AG08396 (cell line): ENCODE measurements at regions not wholly inside any gene's neighbourhood (a gene's known extent, or its start where the extent isn't known, plus 50 kb on each side); places are given as distances from the start of the nearest gene placed in this dataset.

Experiments
- DNase-seq: peaks from one replicate; pipeline ENCODE4 v3.0.0; 2012; ENCODE audit warnings: low spot score, mixed read lengths

DNA sequence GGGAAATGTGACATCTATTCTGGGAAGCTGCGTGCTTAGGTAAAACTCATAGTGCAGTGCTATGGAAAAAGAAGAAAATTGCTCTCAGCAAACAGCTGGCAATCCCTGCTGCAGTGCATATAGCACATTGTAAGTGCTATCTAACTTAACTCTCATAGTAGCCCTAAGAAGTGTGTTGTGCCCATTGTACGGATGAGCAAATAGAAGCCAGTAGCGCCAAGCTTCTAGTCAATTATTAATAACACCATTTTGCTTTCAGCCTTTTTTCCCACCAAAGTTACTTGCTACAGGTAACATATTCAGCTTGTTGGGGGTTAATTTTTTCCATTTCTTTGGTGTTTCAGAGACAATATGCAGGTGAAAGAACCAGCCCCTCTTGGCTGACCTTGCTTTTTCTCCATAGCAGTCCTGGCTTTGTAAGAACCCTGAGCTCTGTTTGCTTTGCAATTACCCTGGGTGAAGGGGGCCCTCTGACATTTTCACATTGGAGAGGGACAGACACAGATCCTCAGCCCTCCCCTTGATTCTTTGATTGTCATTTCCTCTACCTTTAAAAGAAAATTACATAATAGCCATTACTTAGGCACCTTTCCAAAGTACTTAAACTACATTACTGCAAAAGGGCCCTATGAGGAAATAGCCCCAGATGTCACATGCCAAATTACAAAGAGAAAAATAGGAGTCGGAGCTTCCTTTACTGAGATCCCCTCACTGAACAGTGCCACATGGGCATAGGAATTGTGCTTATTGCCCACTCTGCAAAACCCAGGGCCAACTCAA, 576.2 kb upstream of the TBX3 start:
- DNase-seq = no peak

DNA sequence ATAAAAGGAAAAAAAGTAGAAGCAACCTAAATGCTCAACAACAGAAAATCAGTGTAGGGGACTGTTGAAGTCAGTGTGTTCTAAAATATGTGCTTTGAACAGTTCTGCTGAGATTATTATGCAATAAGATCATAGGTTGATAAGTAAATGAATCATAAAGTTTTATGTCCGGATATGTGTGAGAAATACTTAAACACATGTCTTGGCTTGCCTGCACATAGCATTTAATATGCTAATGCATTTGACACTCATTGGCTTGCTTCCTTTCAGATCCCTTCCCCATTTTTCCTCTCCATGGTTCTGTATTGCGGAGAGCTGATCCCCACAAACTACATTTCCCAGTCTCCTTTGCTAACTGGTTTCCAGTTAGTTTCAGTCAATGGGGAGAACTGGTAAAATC, 573.8 kb upstream of the TBX3 start:
- DNase-seq = no peak

DNA sequence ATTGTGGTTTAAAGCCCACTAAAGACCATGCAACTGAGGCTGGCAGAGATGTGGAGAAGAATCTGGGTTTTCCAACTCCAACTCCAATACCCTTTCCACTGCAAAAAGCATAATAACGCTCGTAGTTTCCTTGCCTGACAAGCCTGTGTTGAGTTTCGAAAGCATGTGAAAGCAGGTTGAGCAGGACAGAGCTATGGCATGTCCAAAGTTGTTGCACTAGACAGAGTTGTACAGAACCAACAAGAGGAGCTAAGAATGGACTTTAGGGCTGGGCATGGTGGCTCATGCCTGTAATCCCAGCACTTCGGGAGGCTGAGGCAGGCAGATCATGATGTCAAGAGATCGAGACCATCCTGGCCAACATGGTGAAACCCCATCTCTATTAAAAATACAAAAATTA, 572.0 kb upstream of the TBX3 start:
- no peak for DNase-seq

DNA sequence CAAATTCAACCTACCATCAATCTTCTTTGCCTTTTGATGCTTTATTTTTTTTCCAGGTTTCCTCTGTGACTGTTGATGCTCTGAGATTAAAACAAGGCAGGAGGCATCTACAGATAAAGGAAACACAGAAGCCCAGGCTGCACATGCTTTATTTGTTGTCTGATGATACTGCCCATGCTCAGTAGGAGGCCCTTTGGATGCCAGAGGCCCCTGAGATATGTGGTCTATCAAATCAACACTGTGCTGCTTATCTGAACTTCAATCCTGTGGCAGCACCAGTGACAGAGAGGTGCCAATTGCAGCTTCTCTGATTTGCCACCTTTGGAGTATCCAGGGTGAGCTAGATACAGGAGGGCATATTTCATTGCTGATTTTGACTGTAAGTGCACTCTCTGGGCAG, 571.3 kb upstream of the TBX3 start:
- no peak for DNase-seq

DNA sequence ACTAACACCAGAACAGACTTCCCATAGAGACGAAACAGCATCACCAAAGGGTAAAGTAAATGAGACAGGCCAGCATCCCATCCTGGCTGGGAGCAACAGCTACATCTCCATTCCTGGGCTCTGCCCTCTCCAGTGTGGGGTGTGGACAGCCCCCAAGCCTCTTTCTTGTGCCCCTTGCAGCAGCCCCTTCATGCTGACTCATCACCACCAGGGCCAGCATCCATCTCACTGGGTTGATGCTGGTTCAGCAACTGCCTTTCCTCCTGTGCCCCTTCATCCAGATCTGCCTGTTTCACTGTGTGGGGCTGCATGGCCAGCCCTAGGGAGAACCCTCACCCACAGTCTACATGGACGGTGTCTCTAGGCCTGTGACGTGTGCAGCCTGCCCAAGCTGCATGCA, 569.1 kb upstream of the TBX3 start:
- no peak for DNase-seq

DNA sequence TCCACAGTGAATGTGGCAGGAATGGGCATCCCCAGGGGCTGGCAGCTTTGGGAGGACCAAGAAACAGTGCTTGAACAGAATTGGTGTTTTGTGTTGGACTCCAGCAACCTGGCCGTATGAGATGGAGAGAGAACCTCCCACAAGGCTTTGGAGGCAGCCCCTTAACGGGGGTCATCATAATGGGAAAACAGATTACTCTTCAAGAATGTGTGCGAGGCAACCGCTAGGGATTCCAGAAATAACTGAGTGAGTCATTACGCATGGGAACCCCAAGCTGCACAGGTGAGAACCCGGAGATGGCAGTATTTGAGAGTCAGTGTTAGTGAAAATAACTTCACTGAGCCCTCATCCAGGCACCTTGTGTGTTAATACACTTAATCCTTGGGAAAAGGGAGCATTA, 567.8 kb upstream of the TBX3 start:
- no peak for DNase-seq

DNA sequence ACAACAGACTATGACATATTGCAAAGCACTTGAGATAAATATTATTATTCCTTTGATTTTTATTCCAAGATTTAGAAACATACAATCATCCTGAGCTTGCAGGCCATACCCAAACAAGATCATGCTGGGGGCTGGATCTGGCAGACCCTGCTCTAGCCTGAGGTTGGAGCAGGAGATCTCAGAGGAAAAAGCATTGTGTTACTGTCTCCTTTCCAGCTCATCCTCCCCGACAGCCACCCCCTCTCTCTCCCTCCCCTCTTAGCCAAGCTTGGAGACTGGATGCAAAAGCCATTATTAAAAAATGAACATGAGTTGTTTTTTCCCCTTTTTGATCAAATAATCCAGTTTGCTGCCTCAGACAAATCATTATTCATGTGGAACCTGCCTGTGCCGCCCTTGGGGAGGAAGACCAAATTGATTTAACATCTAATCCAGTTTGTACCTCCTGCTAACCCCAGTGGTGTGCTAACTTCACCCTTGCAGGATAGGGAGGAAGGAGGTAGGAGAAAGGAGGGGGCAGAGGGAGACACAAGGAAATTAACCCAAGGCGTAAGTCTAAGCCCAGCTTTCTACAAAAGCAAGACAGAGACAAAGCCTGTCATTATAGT, 565.8 kb upstream of the TBX3 start:
- DNase-seq = no peak

DNA sequence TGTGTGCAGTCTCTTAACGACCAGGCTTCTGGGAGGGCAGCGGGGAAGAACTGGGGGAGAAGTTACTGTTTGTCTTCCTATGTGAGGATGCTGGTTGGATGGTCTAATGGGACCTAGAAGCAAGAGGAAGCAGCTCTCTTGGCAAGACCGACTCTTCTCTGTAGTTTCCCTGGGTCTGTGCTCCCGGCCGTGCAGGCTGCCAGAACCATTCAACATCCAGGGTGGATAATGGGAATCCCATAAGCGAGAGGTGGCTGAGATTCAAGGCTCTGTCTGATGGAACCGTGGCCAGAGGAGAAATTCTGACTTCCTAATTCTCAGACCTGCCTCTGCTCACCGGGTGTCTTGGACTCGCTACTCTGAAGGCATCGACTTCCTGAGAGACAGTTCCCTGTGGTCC, 561.0 kb upstream of the TBX3 start:
- DNase-seq = no peak

DNA sequence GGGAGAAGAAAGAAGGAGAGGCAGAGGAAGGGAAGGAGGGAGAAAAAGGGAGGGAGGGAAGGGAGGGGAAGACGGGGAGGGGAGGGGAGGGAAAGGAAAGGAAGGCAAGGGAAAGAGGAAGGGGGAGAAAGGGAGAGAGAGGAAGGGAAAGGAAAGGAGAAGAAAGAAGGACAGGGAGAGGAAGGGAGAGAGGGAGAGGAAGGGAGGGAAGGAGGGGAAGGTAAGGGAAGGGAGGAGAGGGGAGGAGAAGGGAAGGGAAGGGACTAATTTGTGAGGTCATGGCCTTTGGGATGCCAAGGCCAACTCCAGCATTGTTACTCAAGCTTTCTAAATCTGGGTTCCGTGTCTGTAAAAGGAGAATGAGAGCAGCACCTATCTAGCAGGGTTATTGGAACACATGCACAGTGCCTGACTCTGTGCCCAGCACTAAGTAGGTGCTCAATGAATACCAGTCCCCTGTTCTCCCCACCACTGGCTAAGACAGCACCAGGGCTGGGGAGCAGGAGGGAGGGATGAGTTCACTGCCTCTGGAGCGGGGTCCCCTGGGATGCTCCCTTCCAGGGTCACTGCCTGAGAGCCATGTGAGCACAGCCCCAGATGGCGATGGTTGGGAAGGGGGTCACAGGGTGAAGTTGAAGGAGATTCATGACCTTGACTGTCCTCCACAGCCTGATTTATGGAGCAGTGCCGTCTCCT, 560.1 kb upstream of the TBX3 start:
- no peak for DNase-seq

DNA sequence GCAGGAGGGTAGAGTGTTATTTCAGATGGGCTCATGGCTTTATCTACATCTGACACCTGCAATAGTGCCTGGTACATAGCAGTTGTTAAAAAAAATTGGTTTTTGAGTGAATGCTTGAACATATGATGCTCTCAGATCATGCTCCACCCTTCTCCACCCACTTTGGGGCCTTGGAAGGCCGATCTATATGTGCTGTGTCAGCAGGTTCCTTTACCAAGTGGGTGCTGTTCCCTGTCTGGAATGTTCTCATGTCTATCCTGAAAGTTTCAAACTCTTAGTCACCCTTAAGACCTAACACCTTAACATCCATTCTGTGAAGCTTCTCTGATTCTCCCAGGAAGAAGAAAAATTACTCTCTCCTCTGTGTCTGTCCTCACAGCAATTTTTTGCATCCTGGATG, 556.3 kb upstream of the TBX3 start:
- no peak for DNase-seq

DNA sequence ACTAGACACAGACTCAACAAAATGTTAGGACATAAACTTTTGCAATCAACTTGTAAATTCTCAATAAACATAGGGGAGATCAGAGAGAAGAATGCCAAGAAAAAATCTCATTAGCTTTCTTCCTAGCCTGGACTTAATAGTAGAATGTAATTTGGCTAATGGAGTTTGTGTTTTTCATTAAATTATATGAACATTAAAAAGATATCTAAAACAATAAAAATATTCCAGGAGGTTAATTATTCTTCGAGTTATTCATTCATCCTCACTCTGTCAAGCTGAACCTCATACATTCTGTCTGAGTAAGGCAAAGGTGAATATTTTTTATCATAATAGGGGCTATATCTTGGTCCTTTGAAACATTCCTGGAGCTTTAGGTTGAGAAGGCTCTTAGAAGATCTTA, 551.9 kb upstream of the TBX3 start:
- no peak for DNase-seq

DNA sequence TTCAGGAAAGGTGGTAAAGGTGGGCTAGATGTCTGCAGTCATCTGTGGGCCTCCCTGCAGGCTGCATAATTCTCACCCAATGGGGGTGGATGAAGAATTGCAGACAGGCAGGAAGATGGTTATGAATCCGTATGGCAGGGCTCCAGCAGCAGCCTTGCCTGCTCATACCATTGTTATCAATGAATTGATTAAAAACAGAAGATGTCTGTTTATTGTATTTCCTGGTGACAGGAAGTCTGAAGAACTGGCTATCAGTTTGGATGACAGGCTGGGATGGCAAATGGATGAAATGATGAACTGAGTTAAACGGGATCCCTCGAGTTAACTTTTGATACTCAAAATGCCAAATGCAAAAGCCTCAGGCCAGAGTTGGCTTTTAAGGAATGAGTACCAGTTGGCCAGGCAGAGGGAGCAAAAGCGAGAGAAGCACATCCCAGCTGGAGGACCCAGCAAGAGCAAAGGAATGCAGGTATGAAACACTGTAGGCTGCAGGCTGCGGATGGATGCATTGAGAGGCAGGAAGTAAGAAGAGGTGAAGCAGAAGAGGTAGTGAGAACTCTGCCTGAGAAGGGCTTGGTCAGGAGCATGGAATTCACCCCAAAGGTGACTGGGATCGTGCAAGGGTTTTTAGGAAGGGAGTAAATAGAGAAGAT, 550.0 kb upstream of the TBX3 start:
- no peak for DNase-seq

DNA sequence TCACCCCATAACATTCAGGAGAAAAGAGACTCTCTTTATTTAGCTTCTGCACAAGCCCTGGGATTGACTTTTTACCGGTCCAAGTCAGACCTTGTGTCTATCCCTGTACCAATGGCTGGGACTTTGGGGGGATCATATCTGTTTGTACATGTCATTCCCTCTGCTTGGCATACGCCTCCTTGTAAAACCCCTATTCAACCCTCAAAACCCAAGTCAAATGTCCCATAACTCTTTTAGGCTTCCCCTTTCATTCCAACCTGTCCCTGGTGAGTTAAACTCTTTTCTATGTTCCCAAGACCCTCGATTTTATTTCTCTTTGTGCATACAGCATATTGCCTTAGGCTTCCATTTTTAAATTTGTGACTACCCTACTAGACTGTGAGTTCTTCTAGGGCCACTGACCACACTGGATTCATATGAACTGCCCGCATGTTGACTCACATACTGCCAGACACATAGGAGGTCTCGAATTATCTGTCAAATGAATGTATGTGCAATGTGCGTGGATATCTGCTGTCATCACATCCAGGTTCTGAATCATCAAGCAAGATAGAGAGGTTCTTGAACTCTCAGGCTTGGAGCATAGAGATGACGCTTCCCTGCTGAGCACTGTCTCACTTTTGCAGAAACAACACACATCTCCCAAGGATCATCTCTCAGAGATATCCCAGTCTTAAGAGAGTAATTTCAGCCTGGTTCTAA, 548.6 kb upstream of the TBX3 start:
- no peak for DNase-seq

DNA sequence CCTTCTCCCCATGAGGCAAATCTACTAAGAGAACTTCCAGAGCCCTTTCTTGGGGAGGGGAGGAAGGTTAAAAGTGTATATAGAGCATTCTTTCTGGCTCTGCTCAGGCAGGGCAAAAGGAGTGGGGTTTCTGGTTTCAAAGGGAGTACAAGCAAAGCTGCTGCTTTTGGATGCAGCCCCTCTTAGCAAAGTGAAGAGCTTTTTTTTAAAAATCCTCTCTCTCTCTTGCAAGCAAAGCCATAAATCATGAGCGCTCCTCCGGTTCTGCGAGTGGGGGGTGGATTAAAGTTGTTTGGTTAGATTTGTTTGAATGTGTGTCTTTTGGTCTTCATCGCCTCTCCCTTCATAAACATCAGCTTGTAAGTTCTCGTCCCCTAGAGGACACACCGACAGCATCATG, 546.6 kb upstream of the TBX3 start:
- no peak for DNase-seq

DNA sequence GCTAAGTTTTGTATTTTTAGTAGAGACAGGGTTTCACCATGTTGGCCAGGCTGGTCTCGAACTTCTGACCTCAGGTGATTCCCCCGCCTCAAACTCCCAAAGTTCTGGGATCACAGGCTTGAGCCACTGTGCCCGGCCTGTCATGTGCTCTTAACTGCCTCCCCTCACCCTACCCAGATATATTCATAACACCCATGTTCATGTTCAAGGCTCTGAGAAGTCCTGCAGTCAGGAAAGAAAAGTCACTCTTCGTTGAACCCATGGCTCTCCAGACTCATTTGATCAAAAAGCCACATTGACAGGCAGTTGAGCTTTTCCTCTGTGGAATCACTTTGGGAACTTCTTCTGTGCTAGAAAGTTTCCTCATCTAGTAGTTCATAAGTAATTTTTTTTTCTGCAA, 545.5 kb upstream of the TBX3 start:
- DNase-seq = no peak

DNA sequence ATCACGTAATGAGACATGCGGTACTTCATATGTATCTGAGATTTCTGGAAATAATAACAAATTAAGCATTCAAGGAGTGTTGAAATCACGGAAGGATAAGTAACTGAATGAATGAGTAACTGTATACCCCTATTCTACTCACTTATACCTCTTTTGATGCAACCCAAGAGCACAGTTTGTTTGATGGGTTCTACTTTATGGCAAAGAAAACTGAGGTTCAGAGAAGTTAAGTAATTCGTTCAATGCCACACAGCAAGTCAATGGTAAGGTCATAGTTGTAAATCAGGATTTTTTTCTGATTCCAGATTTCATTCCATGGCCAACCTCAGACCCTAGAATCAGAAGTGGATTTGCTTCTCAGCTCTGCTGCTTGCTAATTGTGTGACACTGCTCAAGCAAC, 544.5 kb upstream of the TBX3 start:
- no peak for DNase-seq

DNA sequence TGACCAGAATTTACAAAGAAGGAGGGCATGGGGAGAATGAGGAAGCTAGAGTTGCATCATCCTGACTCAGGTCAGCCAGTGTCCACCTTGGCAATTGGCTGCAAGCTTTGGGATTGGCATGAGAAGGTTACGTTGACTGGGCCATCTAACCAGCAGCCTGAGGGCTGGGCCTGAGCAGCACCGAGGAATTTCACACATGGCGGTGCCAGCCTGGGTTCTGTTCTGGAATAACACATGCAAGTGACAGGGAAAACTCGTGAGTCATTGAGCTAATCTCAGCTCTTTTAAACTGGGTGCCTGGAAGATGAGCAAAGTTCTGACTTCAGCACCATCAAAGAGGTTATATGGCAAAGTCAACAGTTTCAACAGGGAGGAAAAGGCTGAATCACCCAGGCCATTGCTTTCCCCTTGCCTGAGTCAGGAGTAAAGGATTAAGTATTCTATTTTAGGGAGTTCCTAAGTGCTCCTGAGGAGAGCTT, 543.2 kb upstream of the TBX3 start:
- DNase-seq = peak; percentile 64

DNA sequence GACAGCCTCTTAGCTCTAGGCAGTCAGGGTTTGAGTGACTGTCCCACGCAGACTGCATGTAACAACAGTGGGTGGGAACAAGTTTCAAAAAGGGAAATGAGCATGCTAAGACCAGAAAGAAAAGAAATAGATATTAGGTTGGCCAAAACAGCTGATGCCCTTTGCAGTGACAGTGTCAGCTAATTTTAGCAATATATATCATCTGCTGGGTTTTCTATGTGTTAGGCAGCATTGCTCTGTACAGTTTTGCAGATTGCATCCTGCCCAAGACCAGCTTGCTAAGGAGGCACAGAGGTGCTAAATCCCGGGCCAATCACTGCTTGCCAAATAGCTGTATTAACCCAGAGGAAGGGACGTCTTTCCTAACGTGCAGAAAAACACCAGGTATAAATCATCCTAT, 541.9 kb upstream of the TBX3 start:
- no peak for DNase-seq

DNA sequence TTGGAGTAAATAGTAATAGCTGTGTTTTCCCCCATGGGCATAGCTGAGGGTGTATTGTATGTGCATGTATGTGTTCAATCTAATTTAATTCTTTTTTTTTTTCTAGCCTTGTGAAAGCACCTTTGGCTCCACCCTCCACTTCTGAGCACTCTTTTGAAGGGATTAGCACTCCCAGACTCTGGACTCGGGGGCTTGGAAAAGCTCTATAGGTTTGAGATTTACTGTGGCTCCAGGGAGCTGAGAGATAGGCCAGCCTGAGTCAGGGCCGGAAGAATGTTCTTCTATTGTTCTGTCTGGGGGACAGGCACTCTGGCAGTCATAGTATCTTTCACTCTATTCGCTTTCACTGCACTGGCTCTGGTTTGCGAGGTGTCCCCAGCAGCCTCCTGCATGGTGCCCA, 540.0 kb upstream of the TBX3 start:
- no peak for DNase-seq

DNA sequence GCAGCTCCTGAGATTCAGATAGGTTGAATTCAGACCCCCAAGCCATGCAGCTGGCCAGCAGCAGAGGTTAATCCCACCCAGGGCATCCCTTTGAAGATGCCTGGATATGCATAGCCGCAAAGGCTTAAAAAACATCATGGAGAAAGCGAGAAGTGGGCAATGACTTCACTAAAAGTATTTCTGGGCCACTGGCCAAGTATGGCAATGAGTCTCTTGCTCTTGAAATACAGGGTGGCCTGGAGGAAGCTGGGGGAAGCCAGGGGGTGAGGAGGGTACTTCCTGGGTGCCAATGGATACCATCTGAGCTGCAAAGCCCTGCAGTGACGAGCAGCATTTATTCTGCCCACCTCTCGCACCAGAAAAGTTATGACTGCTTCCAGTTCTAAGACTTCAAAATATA, 539.3 kb upstream of the TBX3 start:
- DNase-seq = peak; percentile 32

DNA sequence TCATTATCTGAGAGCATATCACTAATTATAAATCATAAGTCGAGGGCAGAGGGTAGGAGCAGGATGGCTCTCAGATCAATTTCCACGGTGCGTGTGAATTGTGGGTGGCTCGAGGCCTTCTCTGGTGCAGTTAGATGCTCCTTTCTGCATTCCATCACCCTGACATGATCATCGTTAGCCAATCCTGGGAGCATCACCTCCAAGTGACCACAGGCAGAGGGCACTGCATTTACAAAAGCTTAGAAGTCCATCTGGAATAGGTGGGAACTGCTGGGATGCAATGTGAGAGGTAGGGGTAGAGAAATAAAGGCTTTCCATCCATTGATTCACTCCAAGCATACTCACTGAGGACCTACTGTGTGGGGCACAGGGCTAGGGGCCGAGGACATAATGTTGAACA, 538.2 kb upstream of the TBX3 start:
- no peak for DNase-seq

DNA sequence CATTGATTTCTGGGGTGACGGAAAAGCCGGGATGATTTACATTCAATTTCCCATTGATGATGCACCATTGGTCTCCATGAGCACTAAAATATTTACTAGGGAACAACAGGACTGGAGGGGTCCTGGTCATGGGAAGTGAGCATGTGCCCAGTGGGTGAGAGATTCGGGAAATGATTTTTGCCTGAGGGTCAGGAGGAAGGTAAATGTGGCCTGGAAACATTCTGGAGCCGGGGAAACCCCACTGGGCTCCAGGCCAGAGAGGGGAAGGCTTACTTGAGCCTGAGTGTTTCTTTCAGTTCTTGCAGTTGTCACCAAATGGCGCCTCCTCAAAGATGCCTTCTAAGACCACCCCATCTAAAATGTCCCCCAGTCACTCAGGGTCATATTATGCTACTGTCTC, 532.3 kb upstream of the TBX3 start:
- DNase-seq = no peak
